ENCODE measurements at regions not wholly inside any gene's neighbourhood (a gene's known extent, or its start where the extent isn't known, plus 50 kb on each side); places are given as distances from the start of the nearest gene placed in this dataset.
"Not testable (repeated sequence)": the region's sequence is repeated elsewhere in the genome, so short reads cannot be mapped to it uniquely, and the experiment has no call there.

DNA sequence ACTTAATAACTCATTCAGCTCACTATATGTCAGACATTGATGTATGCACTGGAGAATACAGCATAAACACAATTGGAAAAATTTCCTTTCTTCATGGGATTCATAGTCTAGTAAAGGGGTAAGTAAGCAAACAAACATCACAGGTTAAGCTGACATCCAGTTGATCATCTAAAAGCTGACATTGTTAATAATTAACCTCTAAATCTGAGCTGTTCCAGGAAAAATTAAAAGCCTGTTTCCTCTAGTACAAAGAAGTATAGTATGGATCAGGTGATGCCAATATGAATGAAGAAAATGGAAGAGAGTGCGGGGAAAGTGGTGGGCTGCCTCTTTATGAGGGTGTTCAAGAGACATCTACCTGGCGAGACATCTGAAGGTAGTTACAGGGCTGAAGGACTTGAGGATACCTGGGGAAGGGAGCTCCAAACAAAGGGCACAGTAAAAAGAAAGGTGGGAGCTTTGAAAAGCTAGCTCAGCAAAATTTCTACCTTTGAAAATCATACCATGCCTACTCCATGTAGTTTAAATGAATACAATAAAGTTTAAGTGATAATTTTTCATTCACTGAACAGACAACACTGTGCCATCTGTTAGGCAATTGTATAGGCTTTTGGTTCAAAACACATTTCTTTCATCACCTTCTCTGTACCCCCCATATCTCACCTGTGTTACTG, 619.3 kb downstream of the TRIB2 start:
- H3K27ac ChIP-seq, result no peak overlapping the region
- H3K27me3 ChIP-seq (ENCODE audit: insufficient read depth, low read depth, severe bottlenecking), result no peaks in the 10 kb centered on the region
- no peak overlapping the region for H3K4me3 ChIP-seq (ENCODE audit: low read depth, low read length)
- no peak for TF ChIP-seq CTCF (IDR thresholded peaks at IDR 0.05; ENCODE audit: low read depth, low read length)
- H3K36me3 ChIP-seq, result no peaks in the 10 kb centered on the region
- DNase-seq, result no peak
- no peaks in the 10 kb centered on the region for H3K9me3 ChIP-seq (ENCODE audit: severe bottlenecking)

GRCh38 chr2:13351068-13351467, 634.3 kb downstream of the TRIB2 start:
- no peak overlapping the region for H3K4me3 ChIP-seq (ENCODE audit: low read depth, low read length)
- no peak for DNase-seq
- H3K9me3 ChIP-seq (ENCODE audit: severe bottlenecking), result no peaks in the 10 kb centered on the region

DNA sequence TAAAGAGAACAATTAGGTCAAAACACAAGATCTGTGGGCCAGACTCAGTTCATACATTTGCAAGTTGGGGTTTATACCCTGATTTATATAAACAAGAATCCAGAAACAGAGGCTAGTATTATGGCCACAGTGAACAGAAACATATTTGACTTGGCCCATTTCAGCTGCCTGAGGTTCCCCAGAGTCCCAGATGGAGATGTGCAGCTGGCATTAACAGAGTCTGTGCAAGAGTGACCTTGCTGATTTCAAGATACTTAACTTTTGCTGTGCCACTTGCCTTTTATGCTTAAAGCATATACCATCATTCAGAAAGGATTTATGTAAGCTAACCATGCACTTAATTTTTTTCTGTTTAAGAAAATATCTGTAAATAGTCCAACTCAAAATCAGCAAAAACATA, 636.3 kb downstream of the TRIB2 start:
- H3K4me3 ChIP-seq (ENCODE audit: low read depth, low read length), result no peak overlapping the region
- H3K27ac ChIP-seq, result no peak overlapping the region
- TF ChIP-seq CTCF (IDR thresholded peaks at IDR 0.05; ENCODE audit: low read depth, low read length), result no peak
- no peaks in the 10 kb centered on the region for H3K9me3 ChIP-seq (ENCODE audit: severe bottlenecking)
- no peaks in the 10 kb centered on the region for H3K36me3 ChIP-seq
- DNase-seq, result no peak
- H3K27me3 ChIP-seq (ENCODE audit: insufficient read depth, low read depth, severe bottlenecking), result no peaks in the 10 kb centered on the region

More at GRCh38 chr2:13351068-13351467, 634.3 kb downstream of the TRIB2 start:
- H3K27me3 ChIP-seq (ENCODE audit: insufficient read depth, low read depth, severe bottlenecking), result no peaks in the 10 kb centered on the region
- H3K27ac ChIP-seq, result no peak overlapping the region
- no peaks in the 10 kb centered on the region for H3K36me3 ChIP-seq
- TF ChIP-seq CTCF (IDR thresholded peaks at IDR 0.05; ENCODE audit: low read depth, low read length), result no peak

DNA sequence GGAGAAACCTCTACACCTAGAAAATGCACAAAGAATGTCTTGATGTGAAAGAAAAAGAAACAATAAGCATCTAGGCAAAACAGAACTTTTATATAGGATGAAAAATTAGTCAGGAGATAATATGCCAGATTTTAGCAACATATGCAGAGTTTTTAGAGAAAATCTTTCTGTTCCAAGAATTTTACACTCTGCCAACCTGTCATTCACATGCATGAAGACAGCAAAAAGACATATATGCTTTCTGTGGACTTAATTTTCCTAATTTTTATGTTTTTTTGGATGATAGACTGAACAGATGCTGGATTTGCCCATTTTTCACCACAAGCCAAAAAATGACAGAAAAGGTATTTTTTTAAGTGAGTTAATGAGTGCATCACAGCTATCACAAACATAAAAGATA, 637.3 kb downstream of the TRIB2 start:
- Histone ChIP-seq H3K36me3 (no peaks in the 10 kb centered on the region), H3K27ac (no peak overlapping the region), H3K9me3 (ENCODE audit: severe bottlenecking) (no peaks in the 10 kb centered on the region), H3K27me3 (ENCODE audit: insufficient read depth, low read depth, severe bottlenecking) (no peaks in the 10 kb centered on the region), H3K4me3 (ENCODE audit: low read depth, low read length) (no peak overlapping the region)
- no peak for DNase-seq
- TF ChIP-seq CTCF (IDR thresholded peaks at IDR 0.05; ENCODE audit: low read depth, low read length), result no peak

GRCh38 chr2:13381928-13382327, 665.2 kb downstream of the TRIB2 start:
- not testable (repeated sequence) for DNase-seq; H3K27me3 ChIP-seq (ENCODE audit: insufficient read depth, low read depth, severe bottlenecking); H3K36me3 ChIP-seq; H3K4me3 ChIP-seq (ENCODE audit: low read depth, low read length); H3K9me3 ChIP-seq (ENCODE audit: severe bottlenecking); H3K27ac ChIP-seq

- H3K9me3 ChIP-seq (ENCODE audit: severe bottlenecking); DNase-seq; H3K27ac ChIP-seq; H3K4me3 ChIP-seq (ENCODE audit: low read depth, low read length); H3K27me3 ChIP-seq (ENCODE audit: insufficient read depth, low read depth, severe bottlenecking); H3K36me3 ChIP-seq: not testable (repeated sequence)
Measured at GRCh38 chr2:13389172-13389571, 672.4 kb downstream of the TRIB2 start.

GRCh38 chr2:13390676-13391075, 673.9 kb downstream of the TRIB2 start:
- Histone ChIP-seq H3K27me3 (ENCODE audit: insufficient read depth, low read depth, severe bottlenecking) (no peaks in the 10 kb centered on the region), H3K27ac (no peak overlapping the region), H3K36me3 (no peaks in the 10 kb centered on the region), H3K9me3 (ENCODE audit: severe bottlenecking) (no peaks in the 10 kb centered on the region), H3K4me3 (ENCODE audit: low read depth, low read length) (no peak overlapping the region)
- no peak for DNase-seq
- no peak for TF ChIP-seq CTCF (IDR thresholded peaks at IDR 0.05; ENCODE audit: low read depth, low read length)
